Natural killer cell (primary cell): ENCODE measurements at regions not wholly inside any gene's neighbourhood (a gene's known extent, or its start where the extent isn't known, plus 50 kb on each side); places are given as distances from the start of the nearest gene placed in this dataset.
"Not testable (repeated sequence)": the region's sequence is repeated elsewhere in the genome, so short reads cannot be mapped to it uniquely, and the experiment has no call there.

Experiments
- ATAC-seq, 3 donors: fragments of 150-1000 bp in 2 of 3; fragments of 200-7000 bp in 1 of 3; cut with Tn5 transposase; 1 replicate in 1 of 3; 2 replicates in 2 of 3; pipeline ENCODE4 v1.10.0; 2021; ENCODE audit warnings: mild to moderate bottlenecking in 2 of 3, moderate library complexity in 2 of 3
- DNase-seq, 2 donors: peaks; one replicate each; pipeline versions ENCODE4 v3.0.0 to v3.0.0-alpha.2; 2013 to 2021; ENCODE audit warnings: mixed read lengths in 1 of 2
- H3K27ac ChIP-seq: one replicate; pipeline ENCODE4 v1.5.1; 2013; ENCODE audit warnings: mild to moderate bottlenecking, low read length
- H3K27me3 ChIP-seq: one replicate; pipeline ENCODE4 v1.6.1; 2013; ENCODE audit warnings: low read length; ENCODE audit not compliant: control insufficient read depth, insufficient read depth
- H3K36me3 ChIP-seq: one replicate; pipeline ENCODE4 v1.6.1; 2013; ENCODE audit warnings: low read length; ENCODE audit not compliant: control insufficient read depth, insufficient read depth
- H3K4me1 ChIP-seq: one replicate; pipeline ENCODE4 v1.6.1; 2013; ENCODE audit warnings: low read length; ENCODE audit not compliant: control insufficient read depth, insufficient read depth
- H3K4me3 ChIP-seq: one replicate; pipeline ENCODE4 v1.5.1; 2013; ENCODE audit warnings: low read length
- H3K9me3 ChIP-seq: one replicate; pipeline ENCODE4 v1.6.1; 2013; ENCODE audit warnings: low read length; ENCODE audit not compliant: control insufficient read depth, insufficient read depth
- H3K27ac Mint-ChIP-seq, 2 donors: one replicate each; pipeline ENCODE4 v1.8.0; 2022; ENCODE audit warnings: mild to moderate bottlenecking in 2 of 2, mixed read lengths in 2 of 2, moderate library complexity in 1 of 2
- H3K27me3 Mint-ChIP-seq, 2 donors: one replicate each; pipeline ENCODE4 v1.8.0; 2022; ENCODE audit warnings: low read depth in 2 of 2, mixed read lengths in 2 of 2
- H3K36me3 Mint-ChIP-seq: one replicate; pipeline ENCODE4 v1.8.0; 2022; ENCODE audit warnings: mixed read lengths
- H3K4me1 Mint-ChIP-seq, 2 donors: one replicate each; pipeline ENCODE4 v1.8.0; 2022; ENCODE audit warnings: mixed read lengths in 2 of 2
- H3K4me3 Mint-ChIP-seq: one replicate; pipeline ENCODE4 v1.8.0; 2022; ENCODE audit warnings: mild to moderate bottlenecking, moderate library complexity, mixed read lengths
- H3K9me3 Mint-ChIP-seq, 2 donors: one replicate each; pipeline ENCODE4 v1.8.0; 2022; ENCODE audit warnings: mixed read lengths in 2 of 2
- WGBS: methylation state at CpG from one replicate; pipeline ENCODE4 v1.1.7; 2013; ENCODE audit warnings: missing lambda C conversion rate; ENCODE audit not compliant: insufficient coverage; 5-methylcytosine and 5-hydroxymethylcytosine counted together
- intact Hi-C: fragments of 100-400 bp; cut with micrococcal nuclease; formaldehyde crosslinking; loops from one replicate; pipeline ENCODE4 v1.14.2; 2022
- TF ChIP-seq, protein P1 (sequence below): fragments of 200-600 bp; IDR thresholded peaks from one replicate; pipeline ENCODE4 v1.8.0; 2022; ENCODE audit warnings: antibody characterized with exemption

DNA sequence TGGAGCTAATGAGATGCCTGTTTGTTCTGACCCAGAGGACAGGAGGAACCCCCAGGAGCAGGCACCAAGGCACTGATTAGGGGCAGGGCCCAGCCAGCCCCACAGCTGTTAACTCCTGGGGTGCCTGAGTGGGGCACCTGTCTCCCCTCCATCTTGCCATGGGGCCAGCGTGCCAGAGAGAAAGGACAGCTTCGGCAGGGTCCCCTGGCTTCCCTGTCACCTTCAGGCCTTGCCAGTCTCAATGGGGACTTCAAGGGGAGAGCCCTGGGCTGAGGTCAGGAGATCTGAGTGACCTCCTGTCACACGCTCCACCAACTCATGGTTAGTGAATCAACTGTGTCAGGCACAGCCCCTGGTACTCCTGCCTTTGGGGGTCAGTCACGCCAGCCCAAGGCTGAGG, 152.7 kb upstream of the MVB12B start:
- intact Hi-C loops = no loop called here
- H3K4me3 Mint-ChIP-seq = no peak overlapping the region
- peaks cover 0 to 2% of the 10 kb centered on the region in 2 donors for H3K9me3 Mint-ChIP-seq
- peaks cover 3% of the 10 kb centered on the region for H3K27me3 ChIP-seq
- WGBS = 90% methylated on average over 4 of the region's 4 CpGs
- H3K4me1 ChIP-seq = no peaks in the 10 kb centered on the region
- no peaks in the 10 kb centered on the region for H3K36me3 Mint-ChIP-seq
- no peaks in the 10 kb centered on the region for H3K9me3 ChIP-seq
- DNase-seq = no peak
- no peaks in the 10 kb centered on the region for H3K4me1 Mint-ChIP-seq
- no peaks in the 10 kb centered on the region for H3K36me3 ChIP-seq
- H3K4me3 ChIP-seq = no peak overlapping the region
- no peak overlapping the region for H3K27ac Mint-ChIP-seq
- peaks cover 23 to 53% of the 10 kb centered on the region in 2 donors for H3K27me3 Mint-ChIP-seq
- H3K27ac ChIP-seq = no peak overlapping the region
- ATAC-seq = no peak
- TF ChIP-seq, protein P1, sequence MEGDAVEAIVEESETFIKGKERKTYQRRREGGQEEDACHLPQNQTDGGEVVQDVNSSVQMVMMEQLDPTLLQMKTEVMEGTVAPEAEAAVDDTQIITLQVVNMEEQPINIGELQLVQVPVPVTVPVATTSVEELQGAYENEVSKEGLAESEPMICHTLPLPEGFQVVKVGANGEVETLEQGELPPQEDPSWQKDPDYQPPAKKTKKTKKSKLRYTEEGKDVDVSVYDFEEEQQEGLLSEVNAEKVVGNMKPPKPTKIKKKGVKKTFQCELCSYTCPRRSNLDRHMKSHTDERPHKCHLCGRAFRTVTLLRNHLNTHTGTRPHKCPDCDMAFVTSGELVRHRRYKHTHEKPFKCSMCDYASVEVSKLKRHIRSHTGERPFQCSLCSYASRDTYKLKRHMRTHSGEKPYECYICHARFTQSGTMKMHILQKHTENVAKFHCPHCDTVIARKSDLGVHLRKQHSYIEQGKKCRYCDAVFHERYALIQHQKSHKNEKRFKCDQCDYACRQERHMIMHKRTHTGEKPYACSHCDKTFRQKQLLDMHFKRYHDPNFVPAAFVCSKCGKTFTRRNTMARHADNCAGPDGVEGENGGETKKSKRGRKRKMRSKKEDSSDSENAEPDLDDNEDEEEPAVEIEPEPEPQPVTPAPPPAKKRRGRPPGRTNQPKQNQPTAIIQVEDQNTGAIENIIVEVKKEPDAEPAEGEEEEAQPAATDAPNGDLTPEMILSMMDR = no peak

DNA sequence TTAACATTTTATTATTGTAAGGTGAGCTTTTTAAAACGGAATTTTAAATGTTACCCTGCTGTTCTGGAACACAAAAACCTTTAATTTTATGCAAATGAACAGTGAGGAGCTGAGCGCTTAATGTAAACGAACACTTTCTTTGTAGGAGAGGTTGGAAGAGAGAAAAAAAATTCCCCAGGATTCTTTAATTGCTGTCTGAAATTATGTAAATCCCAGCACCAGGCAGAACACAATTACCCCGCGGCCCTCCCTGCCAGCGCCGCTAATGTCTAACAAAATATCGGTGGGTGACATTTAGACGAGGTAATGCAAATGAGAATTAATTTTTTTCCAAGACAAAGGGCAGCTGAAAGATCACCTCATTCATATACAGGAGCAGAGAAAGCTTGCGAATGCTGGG, 143.4 kb upstream of the MVB12B start:
- TF ChIP-seq, protein P1 = no peak
- H3K27me3 ChIP-seq = peaks cover 7% of the 10 kb centered on the region
- Mint-ChIP-seq H3K4me1 (no peaks in the 10 kb centered on the region), H3K36me3 (peaks cover 18% of the 10 kb centered on the region), H3K4me3 (no peak overlapping the region), H3K9me3 (peaks cover 4 to 6% of the 10 kb centered on the region in 2 donors), H3K27me3 (peaks cover 38 to 73% of the 10 kb centered on the region in 2 donors), H3K27ac (no peak overlapping the region)
- no peaks in the 10 kb centered on the region for H3K36me3 ChIP-seq
- WGBS = 75% methylated on average over 2 of the region's 10 CpGs
- H3K4me1 ChIP-seq = no peaks in the 10 kb centered on the region
- DNase-seq (no peak), ATAC-seq (no peak)
- H3K4me3 ChIP-seq = no peak overlapping the region
- H3K9me3 ChIP-seq = no peaks in the 10 kb centered on the region
- H3K27ac ChIP-seq = no peak overlapping the region
- intact Hi-C loops = no loop called here

DNA sequence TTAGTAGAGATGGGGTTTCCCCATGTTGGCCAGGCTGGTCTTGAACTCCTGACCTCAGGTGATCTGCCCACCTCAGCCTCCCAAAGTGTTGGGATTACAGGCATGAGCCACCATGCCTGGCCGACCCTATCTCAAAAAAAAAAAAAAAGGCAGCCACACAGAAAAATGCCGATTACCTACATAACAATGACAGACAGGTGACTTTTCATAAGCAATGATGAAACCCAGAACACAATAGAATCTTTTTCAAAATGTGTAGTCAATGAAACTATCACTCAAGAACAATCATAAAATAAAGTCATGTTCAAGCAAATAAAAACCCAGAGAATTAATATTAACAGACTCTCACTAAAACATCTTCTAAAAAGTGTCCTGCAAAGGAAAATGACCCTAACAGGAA, 135.6 kb upstream of the MVB12B start:
- peaks cover 8 to 20% of the 10 kb centered on the region in 2 donors for H3K27me3 Mint-ChIP-seq
- H3K27ac Mint-ChIP-seq, intact Hi-C loops, H3K27ac ChIP-seq, H3K36me3 ChIP-seq, H3K4me3 Mint-ChIP-seq, DNase-seq, H3K27me3 ChIP-seq, ATAC-seq, H3K9me3 Mint-ChIP-seq, H3K9me3 ChIP-seq, H3K4me1 ChIP-seq, H3K4me3 ChIP-seq, H3K4me1 Mint-ChIP-seq, H3K36me3 Mint-ChIP-seq: not testable (repeated sequence)
- WGBS = 96% methylated on average over 2 of the region's 2 CpGs

DNA sequence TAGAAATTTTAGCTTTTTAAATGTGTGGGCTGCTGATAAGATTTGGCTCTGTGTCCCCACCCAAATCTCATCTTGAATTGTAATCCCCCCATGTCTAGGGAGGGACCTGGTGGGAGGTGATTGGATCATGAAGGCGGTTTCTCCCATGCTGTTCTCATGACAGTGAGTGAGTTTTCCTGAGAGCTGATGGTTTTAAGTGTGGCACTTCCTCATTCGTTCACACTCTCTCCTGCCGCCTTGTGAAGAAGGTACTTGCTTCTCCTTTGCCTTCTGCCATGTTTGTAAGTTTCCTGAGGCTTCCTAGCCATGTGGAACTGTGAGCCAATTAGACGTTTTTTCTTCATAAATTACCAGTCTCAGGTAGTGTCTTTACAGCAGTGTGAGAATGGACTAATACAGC, 127.8 kb upstream of the MVB12B start:
- Mint-ChIP-seq H3K4me3 (no peak overlapping the region), H3K27ac (no peak overlapping the region), H3K9me3 (no peaks in the 10 kb centered on the region), H3K27me3 (peaks cover 6 to 52% of the 10 kb centered on the region in 2 donors), H3K4me1 (no peaks in the 10 kb centered on the region), H3K36me3 (no peaks in the 10 kb centered on the region)
- H3K4me3 ChIP-seq = no peak overlapping the region
- no peaks in the 10 kb centered on the region for H3K9me3 ChIP-seq
- peaks cover 6% of the 10 kb centered on the region for H3K27me3 ChIP-seq
- intact Hi-C loops = no loop called here
- H3K27ac ChIP-seq = no peak overlapping the region
- no peaks in the 10 kb centered on the region for H3K4me1 ChIP-seq
- WGBS = 71% methylated on average over 4 of the region's 4 CpGs
- ATAC-seq = no peak
- DNase-seq = no peak
- H3K36me3 ChIP-seq = no peaks in the 10 kb centered on the region
- TF ChIP-seq, protein P1 = no peak
